HG02588 (cell line): ENCODE measurements at regions not wholly inside any gene's neighbourhood (a gene's known extent, or its start where the extent isn't known, plus 50 kb on each side); places are given as distances from the start of the nearest gene placed in this dataset.
"Not testable (repeated sequence)": the region's sequence is repeated elsewhere in the genome, so short reads cannot be mapped to it uniquely, and the experiment has no call there.

Source experiments
- ATAC-seq: cut with Tn5 transposase; IDR thresholded peaks from one replicate; pipeline ENCODE4 v1.9.1; 2021; ENCODE audit warnings: mild to moderate bottlenecking, moderate library complexity; ENCODE audit not compliant: unreplicated experiment

DNA sequence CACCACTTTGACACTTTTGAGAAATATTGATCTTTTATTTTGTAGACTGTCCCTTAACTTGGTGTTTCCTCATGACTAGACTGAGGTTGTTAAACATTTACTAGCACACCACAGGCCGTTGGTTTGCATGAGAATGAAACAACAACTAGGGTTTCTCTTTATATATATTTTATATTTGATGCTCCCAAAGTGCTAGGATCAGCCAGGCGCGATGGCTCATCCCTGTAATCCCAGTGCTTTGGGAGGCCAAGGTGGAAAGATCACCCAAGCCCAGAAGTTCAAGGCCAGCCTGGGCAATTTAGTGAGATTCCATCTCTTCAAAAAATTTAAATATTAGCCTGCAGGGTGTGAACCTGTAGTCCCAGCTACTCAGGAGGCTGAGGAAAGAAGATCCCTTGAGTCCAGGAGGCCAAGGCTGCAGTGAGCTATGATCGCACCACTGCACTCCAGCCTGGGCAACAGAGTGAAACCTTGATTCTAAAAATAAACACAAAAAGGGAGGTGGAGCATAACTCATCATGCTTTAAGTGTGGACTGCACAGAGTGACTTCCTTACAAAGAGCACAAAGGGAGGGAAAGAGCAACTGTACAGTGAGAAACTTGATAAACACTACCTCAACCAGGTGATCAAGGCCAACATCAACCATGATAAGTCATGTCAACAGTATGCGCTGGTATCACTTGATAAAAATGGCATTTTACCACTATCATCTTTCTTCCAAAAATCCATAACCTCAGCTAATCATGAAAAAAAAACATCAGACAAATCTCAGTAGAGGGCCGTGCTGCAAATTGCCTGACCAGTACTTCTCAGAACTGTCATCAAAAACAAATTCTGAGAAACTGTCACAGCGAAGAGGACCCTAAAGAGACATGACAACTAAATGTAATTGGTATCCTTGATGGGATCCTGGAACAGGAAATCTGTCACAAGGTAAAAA lies 72.8 kb upstream of the ATF7IP2 start:
- peak; percentile 77 for ATAC-seq

DNA sequence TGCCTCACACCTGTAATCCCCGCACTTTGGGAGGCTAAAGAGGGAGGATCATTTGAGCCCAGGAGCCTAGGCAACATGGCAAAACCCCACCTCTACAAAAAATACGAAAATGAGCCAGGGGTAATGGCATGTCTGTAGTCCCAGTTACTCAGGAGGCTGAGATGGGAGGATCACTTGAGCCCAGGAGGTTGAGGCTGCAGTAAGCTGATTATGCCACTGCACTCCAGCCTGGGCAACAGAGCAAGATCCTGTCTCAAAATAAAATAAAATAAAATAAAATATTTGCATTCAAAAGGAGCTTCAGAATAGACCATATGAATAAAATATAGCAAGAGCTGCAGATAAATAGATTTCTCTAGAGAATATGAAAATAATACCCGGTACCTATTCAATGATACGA lies 71.5 kb upstream of the ATF7IP2 start:
- ATAC-seq: no peak

DNA sequence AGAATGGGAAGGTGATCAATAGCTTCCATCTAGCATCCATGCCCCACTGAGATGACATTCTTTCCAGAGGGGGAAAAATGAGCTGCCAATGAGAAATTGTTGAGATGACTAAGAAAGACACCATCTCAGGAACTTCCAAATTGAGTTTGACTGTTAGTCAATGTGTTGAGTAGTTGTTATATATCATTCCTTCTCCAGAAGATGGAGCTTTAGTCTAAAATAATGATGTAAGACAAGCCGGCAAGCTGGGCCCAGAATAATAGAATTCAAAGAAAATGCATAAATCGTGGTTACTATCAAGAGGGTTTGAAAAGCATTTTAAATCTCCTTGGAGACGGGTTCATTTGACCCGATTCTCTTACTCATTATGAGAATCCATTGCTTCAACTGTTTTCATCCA lies 71.0 kb upstream of the ATF7IP2 start:
- ATAC-seq: no peak

DNA sequence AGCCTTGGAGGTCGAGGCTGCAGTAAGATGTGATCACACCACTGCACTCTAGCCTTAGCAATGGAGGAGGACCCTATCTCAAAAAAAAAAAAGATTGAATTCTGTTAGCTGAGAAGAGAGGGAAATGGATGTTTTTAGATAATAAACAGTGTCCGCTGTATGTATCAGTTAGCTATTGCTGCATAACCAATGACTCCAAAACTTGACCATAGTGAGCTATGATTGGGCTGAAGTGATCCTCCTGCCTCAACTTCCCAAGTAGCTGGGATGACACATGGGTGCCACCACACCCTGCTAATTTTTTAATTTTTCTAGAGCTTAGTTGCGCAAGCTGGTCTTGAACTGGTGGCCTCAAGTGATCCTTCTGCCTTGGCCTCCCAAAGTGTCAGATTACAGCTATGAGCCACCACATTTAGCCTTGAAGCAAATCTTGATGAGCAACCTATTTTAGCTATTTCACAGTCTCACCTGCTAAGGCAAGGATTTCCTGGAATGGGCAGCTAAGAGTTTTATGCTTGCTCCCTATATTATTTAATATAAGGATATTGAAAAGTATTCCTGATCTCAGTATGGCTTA lies 68.3 kb upstream of the ATF7IP2 start:
- no peak for ATAC-seq

DNA sequence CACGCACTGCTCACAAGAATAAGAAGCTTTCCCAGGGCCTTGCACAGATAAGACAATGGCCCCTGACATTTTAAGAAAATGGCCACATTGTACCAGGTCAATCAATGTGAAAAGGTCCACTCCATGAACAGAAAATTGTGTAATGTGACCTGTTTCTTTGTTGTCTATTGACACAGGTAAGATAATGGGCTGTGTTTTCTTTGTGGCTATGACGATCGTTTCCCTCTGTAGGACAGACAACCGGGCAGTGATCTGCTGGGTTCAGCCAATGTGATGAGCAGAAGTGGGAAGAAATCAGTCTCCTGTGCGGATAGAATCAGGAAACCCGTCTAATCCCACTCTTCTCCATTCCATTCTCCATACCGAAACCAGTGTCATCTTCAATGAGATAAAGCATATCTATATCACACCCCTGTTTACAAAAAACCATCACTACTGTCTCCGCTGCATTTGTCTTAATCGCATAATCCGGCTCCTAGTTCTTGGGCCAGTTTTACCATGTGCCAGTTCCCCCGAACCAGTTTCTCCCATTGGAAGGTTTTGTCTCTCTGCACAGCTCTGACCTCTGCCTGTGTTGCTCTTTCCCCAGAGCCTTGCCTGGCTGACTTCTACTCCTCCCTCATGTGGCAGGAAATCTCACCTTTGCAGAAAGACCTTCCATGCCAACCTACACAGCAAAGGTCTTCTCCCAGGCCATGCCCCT lies 66.9 kb upstream of the ATF7IP2 start:
- no peak for ATAC-seq

DNA sequence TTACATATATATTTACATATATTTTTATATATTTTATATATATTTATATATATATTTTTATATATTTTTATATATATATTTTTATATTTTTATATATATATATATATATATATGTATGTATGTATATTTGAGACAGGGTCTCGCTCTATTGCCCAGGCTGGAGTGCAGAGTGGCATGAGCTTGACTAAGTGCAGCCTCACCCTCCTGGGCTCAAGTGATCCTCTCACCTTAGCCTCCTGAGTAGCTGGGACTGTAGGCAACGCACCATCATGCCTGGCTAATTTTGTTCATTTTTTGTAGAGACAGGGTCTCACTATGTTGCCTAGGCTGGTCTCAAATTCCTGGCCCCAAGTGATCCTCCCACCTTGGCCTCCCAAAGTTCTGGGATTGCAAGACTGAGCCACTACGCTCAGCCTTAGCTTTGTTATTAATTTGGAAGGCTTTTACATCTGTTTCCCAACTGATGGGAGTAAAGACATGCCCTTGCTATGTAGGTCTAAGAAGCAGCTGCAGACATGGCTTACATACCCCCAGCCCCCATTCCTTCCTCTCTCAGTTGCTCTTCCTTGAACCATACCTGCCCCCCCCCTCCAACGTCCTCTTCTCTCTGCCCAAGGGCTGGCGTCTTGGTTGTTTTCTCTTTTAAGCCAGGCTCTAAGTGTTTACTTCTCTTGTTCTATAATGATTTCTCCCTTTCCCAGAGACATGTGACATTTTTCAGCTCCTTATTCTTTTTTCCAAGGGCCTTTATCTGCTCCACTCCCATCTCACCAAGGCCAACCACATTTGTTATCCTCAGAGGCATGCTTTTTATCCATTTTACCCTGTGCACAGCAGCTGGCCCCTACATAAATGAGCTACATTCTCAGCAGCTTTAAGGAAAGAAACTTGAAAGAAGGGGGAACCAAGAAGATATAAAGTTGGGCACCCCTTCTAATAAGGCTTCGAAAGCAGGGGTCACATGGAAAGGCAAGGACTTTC lies 64.2 kb upstream of the ATF7IP2 start:
- no peak for ATAC-seq

DNA sequence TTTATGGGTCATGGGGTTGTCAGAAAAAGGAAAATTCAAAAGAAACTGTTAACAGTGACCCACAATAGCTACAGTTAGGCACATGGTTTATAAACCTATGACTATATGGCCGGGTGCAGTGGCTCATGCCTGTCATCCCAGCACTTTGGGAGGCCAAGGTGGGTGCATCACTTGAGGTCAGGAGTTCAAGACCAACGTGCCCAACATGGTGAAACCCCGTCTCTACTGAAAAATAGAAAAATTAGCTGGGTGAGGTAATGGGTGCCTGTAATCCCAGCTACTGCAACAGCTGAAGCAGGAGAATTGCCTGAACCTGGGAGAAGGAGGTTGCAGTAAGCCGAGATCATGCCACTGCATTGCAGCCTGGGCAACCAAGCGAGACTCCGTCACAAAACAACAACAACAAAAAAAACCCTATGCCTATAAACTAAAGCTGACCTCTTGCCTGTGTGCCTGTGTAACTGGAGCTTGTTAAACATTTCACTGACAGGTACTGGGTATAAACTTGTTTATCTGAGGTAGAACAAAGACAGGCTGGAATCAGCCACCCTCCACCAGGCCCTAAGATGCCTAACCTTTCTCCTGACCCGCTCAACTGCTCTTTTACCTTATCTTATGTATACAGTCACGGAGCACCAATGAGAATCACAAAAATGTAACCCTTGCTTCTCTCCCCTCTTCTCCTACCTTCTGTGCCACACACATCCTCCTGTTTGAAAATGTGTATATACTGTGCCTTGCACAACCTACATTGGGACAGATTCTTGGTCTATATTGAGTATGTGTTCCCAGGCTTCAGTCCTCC lies 62.9 kb upstream of the ATF7IP2 start:
- no peak for ATAC-seq

DNA sequence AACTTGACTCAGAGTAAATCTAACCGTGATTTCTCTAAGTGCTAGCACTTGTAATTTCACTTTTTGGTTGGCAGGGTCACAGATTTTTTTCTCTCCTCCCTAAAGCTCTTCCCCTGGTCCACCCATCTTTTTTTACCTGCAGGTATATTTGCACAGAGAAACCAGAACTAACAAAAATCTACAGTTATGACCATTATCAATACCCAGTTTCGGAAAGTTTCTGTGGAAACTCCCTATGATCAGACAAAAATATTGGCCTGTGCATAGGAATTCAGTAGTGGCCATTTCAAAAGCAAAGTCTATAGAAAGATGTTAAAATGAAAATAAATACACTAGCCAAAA lies 62.4 kb upstream of the ATF7IP2 start:
- ATAC-seq: no peak

DNA sequence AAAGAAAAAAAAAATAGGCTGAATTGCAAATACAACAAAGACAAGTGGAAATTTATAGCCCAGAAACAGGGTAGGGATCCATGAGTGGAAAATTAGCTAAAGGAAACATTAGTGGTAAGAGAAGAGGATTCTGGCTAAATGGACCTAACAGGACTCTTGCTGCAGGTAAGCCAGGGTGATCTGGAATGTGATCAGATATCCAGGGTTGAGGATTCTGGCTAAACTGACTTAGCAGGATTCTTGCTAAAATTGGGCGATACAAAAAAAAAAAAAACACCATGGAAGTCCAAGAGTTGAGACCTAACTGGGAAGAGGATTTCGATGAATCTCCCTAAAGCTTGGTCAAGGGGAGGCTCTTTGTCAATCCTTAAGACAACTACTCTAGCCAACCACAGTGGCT lies 61.7 kb upstream of the ATF7IP2 start:
- ATAC-seq: no peak

DNA sequence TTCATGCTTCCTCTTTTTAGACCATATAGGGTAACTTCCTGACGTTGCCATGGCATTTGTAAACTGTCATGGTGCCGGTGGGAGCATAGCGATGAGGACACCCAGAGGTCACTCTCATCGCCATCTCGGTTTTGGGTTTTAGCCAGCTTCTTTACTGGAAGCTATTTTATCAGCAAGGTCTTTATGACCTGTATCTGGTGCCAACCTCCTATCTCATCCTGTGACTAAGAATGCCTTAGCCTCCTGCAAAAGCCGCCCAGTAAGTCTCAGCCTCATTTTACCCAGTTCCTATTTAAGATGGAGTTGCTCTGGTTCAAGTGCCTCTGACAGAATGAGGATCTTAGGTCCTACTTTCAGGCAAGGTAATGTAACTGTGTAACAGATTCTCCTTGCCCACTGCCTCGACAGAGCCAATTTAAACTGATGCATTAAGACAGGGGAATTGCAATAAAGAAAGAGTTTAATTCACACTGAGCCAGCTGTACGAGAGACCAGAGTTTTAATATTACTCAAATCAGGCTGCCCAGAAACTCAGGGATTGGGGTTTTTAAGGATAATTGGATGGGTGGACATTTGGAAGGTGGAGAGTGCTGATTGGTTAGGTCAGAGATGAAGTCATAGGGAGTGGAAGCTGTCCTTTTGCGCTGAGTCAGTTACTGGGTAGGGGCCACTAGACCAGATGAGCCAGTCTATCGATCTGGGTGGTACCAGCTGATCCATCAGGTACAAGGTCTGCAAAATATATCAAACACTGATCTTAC lies 59.9 kb upstream of the ATF7IP2 start:
- ATAC-seq: no peak

DNA sequence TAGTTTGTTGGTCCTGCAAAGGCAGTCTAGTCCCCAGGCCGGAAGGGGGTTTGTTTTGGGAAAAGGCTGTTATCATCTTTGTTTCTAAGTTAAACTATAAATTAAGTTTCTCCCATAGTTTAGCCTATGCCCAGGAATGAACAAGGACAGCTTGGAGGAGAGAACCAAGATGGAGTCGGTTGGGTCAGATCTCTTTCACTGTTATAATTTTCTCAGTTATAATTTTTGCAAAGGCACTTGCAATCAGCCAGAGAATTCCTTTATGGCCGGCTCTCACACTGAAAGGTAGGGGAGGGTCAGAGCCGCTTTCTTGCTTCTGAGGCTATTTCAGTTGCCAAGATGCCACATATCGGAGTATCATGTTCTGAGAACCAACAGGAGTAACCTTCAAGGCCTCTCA lies 59.2 kb upstream of the ATF7IP2 start:
- ATAC-seq: no peak

DNA sequence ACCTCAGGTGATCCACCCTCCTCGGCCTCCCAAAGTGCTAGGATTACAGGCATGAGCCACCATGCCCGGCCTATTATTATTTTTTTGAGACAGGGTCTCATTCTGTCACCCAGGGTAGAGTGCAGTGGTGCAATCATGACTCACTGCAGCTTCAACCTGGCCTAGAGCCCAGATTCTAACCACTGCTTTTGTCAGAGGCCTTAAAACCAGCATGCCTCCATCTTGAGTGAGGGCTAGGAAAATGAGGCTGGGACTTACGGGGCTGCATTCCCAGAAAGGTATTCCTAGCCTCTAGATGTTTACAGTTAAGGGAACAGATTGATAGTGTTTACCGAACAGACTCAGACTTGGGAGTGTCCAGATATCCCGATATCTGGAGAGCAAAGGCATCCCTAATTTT lies 57.6 kb upstream of the ATF7IP2 start:
- ATAC-seq: not testable (repeated sequence)

DNA sequence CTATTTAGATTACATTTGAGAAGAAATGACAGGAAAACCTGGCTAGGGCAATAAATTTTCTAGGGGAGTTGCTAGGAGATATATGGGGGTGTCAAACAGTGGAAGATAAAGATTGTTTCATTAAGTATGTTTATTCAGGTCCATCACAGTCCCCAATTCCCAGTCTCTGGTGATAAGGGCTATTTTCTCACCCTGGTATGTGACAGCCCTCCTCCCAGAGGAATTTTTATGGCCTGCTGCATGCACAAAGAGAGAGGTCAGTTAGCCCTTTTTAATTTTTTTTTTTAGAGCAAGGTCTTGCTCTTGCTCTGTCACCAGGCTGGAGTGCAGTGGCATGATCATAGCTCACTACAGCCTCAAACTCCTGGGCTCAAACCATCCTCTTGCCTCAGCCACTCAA lies 53.6 kb upstream of the ATF7IP2 start:
- ATAC-seq: no peak

DNA sequence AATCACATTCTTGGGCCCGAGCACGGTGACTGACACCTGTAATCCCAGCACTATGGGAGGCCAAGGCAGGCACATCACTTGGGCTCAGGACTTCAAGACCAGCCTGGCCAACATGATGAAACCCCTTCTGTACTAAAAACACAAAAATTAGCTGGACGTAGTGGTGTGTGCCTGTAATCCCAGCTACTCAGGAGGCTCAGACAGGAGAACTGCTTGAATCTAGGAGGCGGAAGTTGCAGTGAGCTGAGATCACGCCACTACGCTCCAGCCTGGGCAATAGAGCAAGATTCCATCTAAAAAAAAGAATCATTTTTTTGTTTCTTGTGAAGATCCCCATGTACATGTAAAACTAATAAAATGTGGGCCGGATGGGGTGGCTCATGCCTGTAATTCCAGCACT lies 53.1 kb upstream of the ATF7IP2 start:
- ATAC-seq: no peak

DNA sequence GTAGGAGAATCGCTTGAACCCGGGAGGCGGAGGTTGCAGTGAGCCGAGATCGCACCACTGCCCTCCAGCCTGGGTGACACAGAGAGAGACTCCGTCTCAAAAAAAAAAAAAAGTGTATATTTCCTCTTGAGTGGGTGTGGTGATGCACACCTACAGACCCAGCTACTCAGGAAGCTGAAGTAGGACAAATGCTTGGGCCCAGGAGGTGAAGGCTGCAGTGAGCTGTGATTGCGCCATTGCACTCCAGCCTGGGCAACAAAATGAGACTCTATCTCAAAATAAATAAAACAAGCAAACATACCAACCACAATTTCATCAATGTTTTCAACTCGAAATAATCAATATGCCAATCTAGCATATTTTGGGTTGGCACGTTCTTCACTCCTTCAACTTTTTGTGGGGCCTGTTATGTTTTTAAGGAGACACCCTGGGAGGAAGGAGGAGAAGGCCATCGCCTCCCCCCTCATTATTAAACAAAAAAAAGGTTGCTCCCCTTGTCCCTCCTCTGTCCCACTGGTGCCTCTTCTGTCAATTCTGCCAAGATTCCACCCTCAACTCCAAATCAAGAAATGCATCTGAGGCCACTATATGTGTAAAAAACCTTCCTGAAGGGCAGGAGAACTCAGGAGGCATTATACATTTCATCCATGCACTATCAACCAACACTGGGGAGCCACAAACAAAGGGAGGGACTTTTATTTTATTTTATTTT lies 52.4 kb upstream of the ATF7IP2 start:
- ATAC-seq: no peak

DNA sequence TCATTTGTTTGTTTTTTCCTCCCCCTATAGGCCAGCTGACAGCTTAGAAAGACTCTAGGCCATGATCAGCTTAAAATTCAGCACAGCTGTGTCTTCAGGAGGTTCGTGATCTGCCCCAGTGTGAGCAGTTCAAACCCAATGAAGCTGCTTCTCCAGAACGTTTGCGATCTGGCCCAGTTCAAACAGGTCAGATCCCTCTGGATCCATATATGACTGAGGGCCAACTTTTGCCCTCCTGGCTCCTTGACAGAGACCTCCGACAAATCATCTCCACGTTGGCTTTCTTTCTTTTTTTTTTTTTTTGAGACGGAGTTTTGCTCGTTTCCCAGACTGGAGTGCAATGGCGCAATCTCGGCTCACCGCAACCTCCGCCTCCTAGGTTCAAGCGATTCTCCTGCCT lies 50.2 kb upstream of the ATF7IP2 start:
- ATAC-seq: no peak
